HepG2 (cell line): ENCODE measurements at regions not wholly inside any gene's neighbourhood (a gene's known extent, or its start where the extent isn't known, plus 50 kb on each side); places are given as distances from the start of the nearest gene placed in this dataset.

ENCODE experiments used
- ATAC-seq: fragments of 200-7000 bp; cut with Tn5 transposase; 3 replicates; pipeline ENCODE4 v1.9.1; 2020; ENCODE audit warnings: mild to moderate bottlenecking, moderate library complexity
- BruUV-seq: library from RNA; stranded (reverse); fragments of 400-500 nt; replicated peaks from 2 replicates; lab custom pipeline; 2021; lab: Mats Ljungman, UMichigan
- CTCF ChIA-PET: fragments of 300-600 bp; formaldehyde crosslinking; extraction: SDS; loops from one replicate; lab custom pipeline; 2021; ENCODE audit warnings: low total read pairs, inconsistent platforms, low intra/inter-chr PET ratio; lab: Yijun Ruan, JAX
- POLR2A ChIA-PET: fragments of 350-600 bp; sonication (Branson Sonifier 250); formaldehyde crosslinking; loops from one replicate; lab custom pipeline; 2020; ENCODE audit warnings: antibody characterized with exemption, inconsistent platforms; lab: Yijun Ruan, JAX
- DNase-seq: peaks from one replicate; pipeline ENCODE4 v3.0.0-alpha.2; 2015; ENCODE audit warnings: low spot score
- FAIRE-seq: peaks from 3 replicates; lab custom pipeline; 2011; peaks lifted over from hg19 to GRCh38; lab: Jason Lieb, UNC
- H2AFZ ChIP-seq: one replicate; pipeline ENCODE4 v1.6.1; 2011; ENCODE audit warnings: low read length, inconsistent platforms
- H3K27ac ChIP-seq: fragments of 300-600 bp; 3 replicates; pipeline ENCODE4 v1.8.0; 2011; ENCODE audit warnings: mixed run types, mild to moderate bottlenecking, mixed read lengths, low read length, inconsistent platforms; ENCODE audit not compliant: insufficient read depth; ENCODE audit errors: extremely low read length
- H3K27me3 ChIP-seq, 2 experiments: fragments of 200-600 bp in 1 of 2; 2 replicates in 1 of 2; 3 replicates in 1 of 2; pipeline versions ENCODE4 v1.6.0 to v1.8.0; 2011; ENCODE audit warnings: low read length in 2 of 2, mild to moderate bottlenecking in 2 of 2, moderate library complexity in 2 of 2, inconsistent platforms in 1 of 2; ENCODE audit not compliant: insufficient read depth in 2 of 2, control insufficient read depth in 1 of 2
- H3K36me3 ChIP-seq, 2 experiments: fragments of 200-600 bp in 1 of 2; replicated peaks in 1 of 2; 2 replicates in 1 of 2; 3 replicates in 1 of 2; pipeline versions ENCODE4 v1.5.1 to v1.8.0; 2011; ENCODE audit warnings: low read length in 2 of 2, inconsistent platforms in 1 of 2; ENCODE audit not compliant: insufficient read depth in 2 of 2, control insufficient read depth in 1 of 2
- H3K4me1 ChIP-seq: 2 replicates; pipeline ENCODE4 v1.5.1; 2012; ENCODE audit warnings: low read length, inconsistent platforms; ENCODE audit not compliant: insufficient read depth
- H3K4me2 ChIP-seq: 2 replicates; pipeline ENCODE4 v1.6.0; 2011; ENCODE audit warnings: low read depth, low read length, inconsistent platforms
- H3K4me3 ChIP-seq, 3 experiments: fragments of 200-600 bp in 1 of 3; sonication (generic), shearing (Covaris generic) in 1 of 3; replicated peaks in 1 of 3; 2 replicates each; pipeline ENCODE4 v1.5.1; 2011 to 2016; ENCODE audit warnings: low read length in 3 of 3, inconsistent platforms in 2 of 3, low read depth in 2 of 3, mild to moderate bottlenecking in 2 of 3, control low read depth in 1 of 3, mixed read lengths in 1 of 3; ENCODE audit not compliant: insufficient read depth in 1 of 3
- H3K79me2 ChIP-seq: one replicate; pipeline ENCODE4 v1.6.1; 2011; ENCODE audit warnings: low read length, inconsistent platforms; ENCODE audit not compliant: insufficient read depth
- H3K9ac ChIP-seq: 2 replicates; pipeline ENCODE4 v1.6.0; 2011; ENCODE audit warnings: mild to moderate bottlenecking, low read depth, low read length, inconsistent platforms; ENCODE audit not compliant: insufficient read depth
- H3K9me3 ChIP-seq: 2 replicates; pipeline ENCODE4 v1.5.1; 2012; ENCODE audit warnings: mild to moderate bottlenecking, low read length
- H4K20me1 ChIP-seq: 2 replicates; pipeline ENCODE4 v1.6.0; 2011; ENCODE audit warnings: inconsistent platforms, mild to moderate bottlenecking, low read length, moderate library complexity; ENCODE audit not compliant: insufficient read depth
- BORCS8-MEF2B ChIP-seq: sonication (generic); formaldehyde crosslinking; IDR thresholded peaks from 2 replicates; pipeline ENCODE4 v1.8.0; 2022; ENCODE audit warnings: mild to moderate bottlenecking, missing genetic modification reagents
- CHD2 ChIP-seq: IDR thresholded peaks from 2 replicates; pipeline ENCODE4 v1.6.1; 2011; ENCODE audit warnings: low read depth, low read length, improper control_type of control experiment
- ELF1 ChIP-seq: sonication (generic); formaldehyde crosslinking; IDR thresholded peaks from 2 replicates; pipeline ENCODE4 v1.4.0; 2020; ENCODE audit warnings: missing genetic modification reagents
- FOXC1 ChIP-seq: sonication (generic); formaldehyde crosslinking; IDR thresholded peaks from 2 replicates; pipeline ENCODE4 v1.8.0; 2022; ENCODE audit warnings: mild to moderate bottlenecking, missing genetic modification reagents, borderline replicate concordance
- KAT8 ChIP-seq: IDR thresholded peaks from 2 replicates; pipeline ENCODE4 v1.6.1; 2016; ENCODE audit warnings: missing genetic modification reagents, missing compliant biosample characterization
- KMT2A ChIP-seq: sonication (generic); formaldehyde crosslinking; IDR thresholded peaks from 2 replicates; pipeline ENCODE4 v1.4.0; 2020; ENCODE audit warnings: missing genetic modification reagents
- PREB ChIP-seq: sonication (generic); formaldehyde crosslinking; IDR thresholded peaks from 2 replicates; pipeline ENCODE4 v1.4.0; 2020; ENCODE audit warnings: missing genetic modification reagents
- SNAPC2 ChIP-seq: sonication (generic); formaldehyde crosslinking; IDR thresholded peaks from 2 replicates; pipeline ENCODE4 v1.8.1; 2022; ENCODE audit warnings: mild to moderate bottlenecking, missing genetic modification reagents
- TSC22D2 ChIP-seq: sonication (generic); formaldehyde crosslinking; IDR thresholded peaks from 2 replicates; pipeline ENCODE4 v1.5.1; 2020; ENCODE audit warnings: missing genetic modification reagents, mild to moderate bottlenecking, borderline replicate concordance
- ZBTB4 ChIP-seq: sonication (generic); formaldehyde crosslinking; IDR thresholded peaks from 2 replicates; pipeline ENCODE4 v1.4.0; 2020; ENCODE audit warnings: missing genetic modification reagents, mild to moderate bottlenecking, borderline replicate concordance
- ZFP82 ChIP-seq: sonication (generic); formaldehyde crosslinking; IDR thresholded peaks from 2 replicates; pipeline ENCODE4 v1.5.1; 2020; ENCODE audit warnings: mild to moderate bottlenecking, missing genetic modification reagents, borderline replicate concordance
- ZNF207 ChIP-seq: fragments of 450-650 bp; IDR thresholded peaks from 2 replicates; pipeline ENCODE4 v1.6.1; 2016; ENCODE audit warnings: antibody characterized with exemption, borderline replicate concordance
- ZNF234 ChIP-seq: sonication (generic); formaldehyde crosslinking; conservative IDR thresholded peaks from 2 replicates; pipeline ENCODE4 v1.5.1; 2020; ENCODE audit warnings: mild to moderate bottlenecking, missing genetic modification reagents
- ZNF350 ChIP-seq: sonication (generic); formaldehyde crosslinking; IDR thresholded peaks from 2 replicates; pipeline ENCODE4 v1.4.0; 2020; ENCODE audit warnings: mild to moderate bottlenecking, low read depth, missing genetic modification reagents, borderline replicate concordance
- ZNF543 ChIP-seq: sonication (generic); formaldehyde crosslinking; IDR thresholded peaks from 2 replicates; pipeline ENCODE4 v1.4.0; 2020; ENCODE audit warnings: mild to moderate bottlenecking, missing genetic modification reagents
- ZNF557 ChIP-seq: sonication (generic); formaldehyde crosslinking; IDR thresholded peaks from 2 replicates; pipeline ENCODE4 v1.4.0; 2020; ENCODE audit warnings: missing genetic modification reagents
- ZNF670 ChIP-seq: sonication (generic); formaldehyde crosslinking; IDR thresholded peaks from 2 replicates; pipeline ENCODE4 v1.8.0; 2022; ENCODE audit warnings: mild to moderate bottlenecking, missing genetic modification reagents, borderline replicate concordance
- ZNF747 ChIP-seq: sonication (generic); formaldehyde crosslinking; IDR thresholded peaks from 2 replicates; pipeline ENCODE4 v1.8.1; 2023; ENCODE audit warnings: missing genetic modification reagents, mild to moderate bottlenecking, borderline replicate concordance
- ZNF790 ChIP-seq: sonication (generic); formaldehyde crosslinking; IDR thresholded peaks from 2 replicates; pipeline ENCODE4 v1.8.0; 2022; ENCODE audit warnings: missing genetic modification reagents, mild to moderate bottlenecking, borderline replicate concordance
- WGBS: methylation state at CpG from one replicate; pipeline ENCODE4 v1.1.6; 2017; ENCODE audit warnings: low lambda C conversion rate; 5-methylcytosine and 5-hydroxymethylcytosine counted together
- in situ Hi-C: cut with HindIII; loops from 2 replicates; pipeline ENCODE4 v1.10.0; 2017; ENCODE audit warnings: low pct_unique_long_range_greater_than_20kb; ENCODE audit not compliant: extremely low pct_ligation_motif_present
- intact Hi-C: fragments of 100-400 bp; cut with micrococcal nuclease; formaldehyde crosslinking; loops from one replicate; pipeline ENCODE4 v1.10.0; 2022; ENCODE audit not compliant: unreplicated experiment
- TF ChIP-seq, protein P1 (sequence below): sonication (generic); formaldehyde crosslinking; IDR thresholded peaks from 2 replicates; pipeline ENCODE4 v1.4.0; 2020; ENCODE audit warnings: missing genetic modification reagents

GRCh38 chr3:180827171-180827570 lies 85.3 kb upstream of the FXR1 start:
- no peak overlapping the region for H3K27ac ChIP-seq
- no TSS peak for BruUV-seq
- no peak overlapping the region for H3K4me2 ChIP-seq
- H3K9me3 ChIP-seq: no peaks in the 10 kb centered on the region
- CTCF ChIA-PET: no interaction called here
- intact Hi-C loops (no loop called here), in situ Hi-C loops (no loop called here)
- ATAC-seq (no peak), FAIRE-seq (no peak), DNase-seq (no peak)
- H3K4me1 ChIP-seq: no peaks in the 10 kb centered on the region
- no peaks in the 10 kb centered on the region for H4K20me1 ChIP-seq
- no peak overlapping the region for H2AFZ ChIP-seq
- H3K79me2 ChIP-seq: no peaks in the 10 kb centered on the region
- POLR2A ChIA-PET: no interaction called here
- H3K36me3 ChIP-seq: no peaks in the 10 kb centered on the region
- WGBS: 0% methylated on average over 3 of the region's 3 CpGs
- no peak overlapping the region for H3K4me3 ChIP-seq
- peaks cover 2 to 10% of the 10 kb centered on the region in 2 experiments; a peak in 1 of 5 replicates for H3K27me3 ChIP-seq
- no peak overlapping the region for H3K9ac ChIP-seq
- TF ChIP-seq SNAPC2 (CRISPR knock-in tag): no peak
- no peak for TF ChIP-seq ZNF543 (CRISPR knock-in tag)
- TF ChIP-seq ZNF557 (CRISPR knock-in tag): no peak
- TF ChIP-seq FOXC1 (CRISPR knock-in tag): no peak
- no peak for TF ChIP-seq KMT2A
- TF ChIP-seq ELF1 (CRISPR knock-in tag): no peak
- no peak for TF ChIP-seq ZNF207
- TF ChIP-seq ZBTB4: no peak
- TF ChIP-seq ZNF350: no peak
- no peak for TF ChIP-seq KAT8 (CRISPR knock-in tag)
- TF ChIP-seq ZNF747 (CRISPR knock-in tag): no peak
- TF ChIP-seq, protein P1, sequence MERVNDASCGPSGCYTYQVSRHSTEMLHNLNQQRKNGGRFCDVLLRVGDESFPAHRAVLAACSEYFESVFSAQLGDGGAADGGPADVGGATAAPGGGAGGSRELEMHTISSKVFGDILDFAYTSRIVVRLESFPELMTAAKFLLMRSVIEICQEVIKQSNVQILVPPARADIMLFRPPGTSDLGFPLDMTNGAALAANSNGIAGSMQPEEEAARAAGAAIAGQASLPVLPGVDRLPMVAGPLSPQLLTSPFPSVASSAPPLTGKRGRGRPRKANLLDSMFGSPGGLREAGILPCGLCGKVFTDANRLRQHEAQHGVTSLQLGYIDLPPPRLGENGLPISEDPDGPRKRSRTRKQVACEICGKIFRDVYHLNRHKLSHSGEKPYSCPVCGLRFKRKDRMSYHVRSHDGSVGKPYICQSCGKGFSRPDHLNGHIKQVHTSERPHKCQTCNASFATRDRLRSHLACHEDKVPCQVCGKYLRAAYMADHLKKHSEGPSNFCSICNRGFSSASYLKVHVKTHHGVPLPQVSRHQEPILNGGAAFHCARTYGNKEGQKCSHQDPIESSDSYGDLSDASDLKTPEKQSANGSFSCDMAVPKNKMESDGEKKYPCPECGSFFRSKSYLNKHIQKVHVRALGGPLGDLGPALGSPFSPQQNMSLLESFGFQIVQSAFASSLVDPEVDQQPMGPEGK (CRISPR knock-in tag): no peak
- TF ChIP-seq PREB: no peak
- TF ChIP-seq ZNF790 (CRISPR knock-in tag): no peak
- TF ChIP-seq ZNF234 (CRISPR knock-in tag): no peak
- TF ChIP-seq CHD2: no peak
- TF ChIP-seq ZNF670 (CRISPR knock-in tag): no peak
- no peak for TF ChIP-seq ZFP82 (CRISPR knock-in tag)
- TF ChIP-seq TSC22D2: no peak
- no peak for TF ChIP-seq BORCS8-MEF2B (CRISPR knock-in tag)
